Tibial artery (tissue), 4 donors: ENCODE measurements at regions not wholly inside any gene's neighbourhood (a gene's known extent, or its start where the extent isn't known, plus 50 kb on each side); places are given as distances from the start of the nearest gene placed in this dataset.
"Not testable (repeated sequence)": the region's sequence is repeated elsewhere in the genome, so short reads cannot be mapped to it uniquely, and the experiment has no call there.

Source experiments
- DNase-seq, 2 donors: peaks; one replicate each; pipeline ENCODE4 v3.0.0-alpha.2; 2019
- H3K27ac ChIP-seq, 2 donors: fragments of 200-600 bp; sonication (generic) in 1 of 2; 1 replicate in 1 of 2; 2 replicates in 1 of 2; pipeline ENCODE4 v1.5.1; 2018 to 2019; ENCODE audit warnings: mild to moderate bottlenecking in 1 of 2
- H3K27me3 ChIP-seq, 2 donors: fragments of 200-600 bp; sonication (generic) in 1 of 2; one replicate each; pipeline versions ENCODE4 v1.5.1 to v1.6.0; 2016 to 2019
- H3K36me3 ChIP-seq, 3 donors: fragments of 200-600 bp; sonication (generic) in 2 of 3; one replicate each; pipeline ENCODE4 v1.5.1; 2016 to 2019; ENCODE audit warnings: mild to moderate bottlenecking in 2 of 3
- H3K4me1 ChIP-seq, 4 donors: fragments of 200-600 bp; sonication (generic) in 2 of 4; 1 replicate in 3 of 4; 2 replicates in 1 of 4; pipeline ENCODE4 v1.5.1; 2016 to 2019
- H3K4me3 ChIP-seq, 2 donors: fragments of 200-600 bp; sonication (generic) in 1 of 2; 1 replicate in 1 of 2; 2 replicates in 1 of 2; pipeline ENCODE4 v1.5.1; 2018 to 2019; ENCODE audit warnings: mild to moderate bottlenecking in 2 of 2
- H3K9me3 ChIP-seq, 3 donors: fragments of 200-600 bp; sonication (generic) in 1 of 3; one replicate each; pipeline ENCODE4 v1.5.1; 2016 to 2019
- CTCF ChIP-seq, 2 experiments: fragments of 200-600 bp in 1 of 2; fragments of 450-650 bp in 1 of 2; IDR thresholded peaks; one replicate each; pipeline ENCODE4 v1.5.1; 2017 to 2019; ENCODE audit warnings: antibody characterized with exemption in 2 of 2, mild to moderate bottlenecking in 1 of 2, moderate library complexity in 1 of 2
- intact Hi-C: fragments of 100-400 bp; cut with DNase I; formaldehyde crosslinking; loops from one replicate; pipeline ENCODE4 v1.15.0; 2023; ENCODE audit warnings: low total_unique reads

- Histone ChIP-seq H3K9me3 (no peaks in the 10 kb centered on the region), H3K36me3 (no peaks in the 10 kb centered on the region), H3K4me3 (no peak overlapping the region), H3K27me3 (no peaks in the 10 kb centered on the region), H3K4me1 (no peaks in the 10 kb centered on the region), H3K27ac (no peak overlapping the region)
- no peak for DNase-seq
- intact Hi-C loops, result no loop called here
- no peak for TF ChIP-seq CTCF (IDR thresholded peaks at IDR 0.05)
Measured at GRCh38 chrX:122363112-122363795, 820.8 kb upstream of the GRIA3 start.

GRCh38 chrX:122375533-122375932, 808.5 kb upstream of the GRIA3 start:
- H3K4me3 ChIP-seq, DNase-seq, H3K4me1 ChIP-seq, H3K27ac ChIP-seq, intact Hi-C loops, H3K9me3 ChIP-seq, H3K27me3 ChIP-seq, H3K36me3 ChIP-seq: not testable (repeated sequence)

GRCh38 chrX:122389005-122389404, 795.1 kb upstream of the GRIA3 start:
- H3K9me3 ChIP-seq, result no peaks in the 10 kb centered on the region
- no peak for DNase-seq
- no peak overlapping the region for H3K4me3 ChIP-seq
- TF ChIP-seq CTCF (IDR thresholded peaks at IDR 0.05), result no peak
- no peaks in the 10 kb centered on the region for H3K27me3 ChIP-seq
- no peak overlapping the region for H3K27ac ChIP-seq
- H3K36me3 ChIP-seq, result no peaks in the 10 kb centered on the region
- intact Hi-C loops, result no loop called here
- no peaks in the 10 kb centered on the region for H3K4me1 ChIP-seq

GRCh38 chrX:122418758-122419157, 765.3 kb upstream of the GRIA3 start:
- H3K9me3 ChIP-seq, result no peaks in the 10 kb centered on the region
- no peak overlapping the region for H3K27ac ChIP-seq
- H3K4me3 ChIP-seq, result no peak overlapping the region
- no peaks in the 10 kb centered on the region for H3K4me1 ChIP-seq
- no peaks in the 10 kb centered on the region for H3K36me3 ChIP-seq
- no peaks in the 10 kb centered on the region for H3K27me3 ChIP-seq
- TF ChIP-seq CTCF (IDR thresholded peaks at IDR 0.05), result no peak
- no peak for DNase-seq
- intact Hi-C loops, result no loop called here

GRCh38 chrX:122421434-122422121, 762.5 kb upstream of the GRIA3 start:
- Histone ChIP-seq H3K27ac (no peak overlapping the region), H3K9me3 (no peaks in the 10 kb centered on the region), H3K36me3 (no peaks in the 10 kb centered on the region), H3K4me1 (no peaks in the 10 kb centered on the region), H3K4me3 (no peak overlapping the region), H3K27me3 (no peaks in the 10 kb centered on the region)
- intact Hi-C loops, result no loop called here
- DNase-seq, result no peak
- no peak for TF ChIP-seq CTCF (IDR thresholded peaks at IDR 0.05)

- no peak for TF ChIP-seq CTCF (IDR thresholded peaks at IDR 0.05)
- Histone ChIP-seq H3K4me3 (no peak overlapping the region), H3K27ac (no peak overlapping the region), H3K4me1 (no peaks in the 10 kb centered on the region), H3K9me3 (no peaks in the 10 kb centered on the region), H3K36me3 (no peaks in the 10 kb centered on the region), H3K27me3 (no peaks in the 10 kb centered on the region)
- intact Hi-C loops, result no loop called here
- DNase-seq, result no peak
Measured at GRCh38 chrX:122422547-122422946, 761.5 kb upstream of the GRIA3 start.
